ENCODE measurements at regions not wholly inside any gene's neighbourhood (a gene's known extent, or its start where the extent isn't known, plus 50 kb on each side); places are given as distances from the start of the nearest gene placed in this dataset.

GRCh38 chr16:73317321-73317857, 269.5 kb upstream of the ZFHX3 start:
- TF ChIP-seq EP300 (IDR thresholded peaks at IDR 0.05) (no peak), CTCF (IDR thresholded peaks at IDR 0.05) (no peak), POLR2AphosphoS5 (IDR thresholded peaks at IDR 0.05) (no peak)

Data from suprapubic skin (tissue), 4 donors.